ENCODE measurements at regions not wholly inside any gene's neighbourhood (a gene's known extent, or its start where the extent isn't known, plus 50 kb on each side); places are given as distances from the start of the nearest gene placed in this dataset.
"Not testable (repeated sequence)": the region's sequence is repeated elsewhere in the genome, so short reads cannot be mapped to it uniquely, and the experiment has no call there.

DNA sequence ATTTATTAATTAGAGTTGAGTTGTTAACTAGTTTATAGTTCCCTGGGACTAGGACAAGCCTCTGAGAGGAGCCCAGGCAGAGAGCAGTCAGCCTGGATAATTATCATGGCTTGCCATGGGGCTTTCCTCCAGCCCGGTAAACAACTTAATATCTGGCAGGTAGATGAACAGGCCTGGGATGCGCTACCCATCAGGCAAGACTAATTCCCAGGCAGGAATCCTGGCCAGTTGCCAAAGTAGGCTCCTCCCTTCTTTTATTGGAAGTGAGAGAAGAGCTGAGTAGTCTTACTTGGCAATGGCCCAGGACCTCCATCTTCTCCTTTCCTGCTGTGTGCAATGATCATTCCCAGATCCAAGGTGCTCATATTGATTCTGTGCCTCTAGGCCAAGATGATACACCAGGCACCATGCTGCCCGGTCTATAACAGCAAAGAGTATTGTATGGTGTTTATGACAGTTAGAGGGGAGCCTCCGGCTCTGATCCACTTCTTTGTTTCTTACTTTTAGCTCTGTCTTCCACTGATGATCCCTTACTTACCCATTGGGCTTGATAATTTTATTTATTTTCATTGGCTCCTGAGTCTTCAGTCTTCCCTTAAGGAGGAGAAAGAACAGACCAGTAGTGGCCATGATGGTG, 408.7 kb downstream of the REEP3 start:
- DNase-seq, result peak; percentile 19

DNA sequence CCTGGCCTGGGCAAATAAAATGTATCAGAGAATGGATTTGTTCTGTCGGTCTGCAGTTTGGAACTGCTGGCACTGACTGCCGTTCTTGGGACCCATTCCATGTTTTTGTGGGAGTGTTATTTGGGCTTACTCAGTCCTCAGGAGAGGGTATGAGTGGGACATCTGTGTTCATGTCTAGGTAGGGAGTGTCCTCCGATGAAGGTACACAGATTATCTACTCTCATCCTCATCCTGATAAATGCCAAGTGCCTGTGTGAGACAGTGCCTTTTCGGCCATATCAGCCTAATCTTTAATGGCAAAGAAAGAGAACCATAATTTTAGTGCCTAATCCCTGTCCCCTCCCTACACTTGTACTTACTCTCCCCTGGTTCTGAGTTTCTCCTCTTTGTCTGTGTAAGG, 409.4 kb downstream of the REEP3 start:
- DNase-seq, result no peak

DNA sequence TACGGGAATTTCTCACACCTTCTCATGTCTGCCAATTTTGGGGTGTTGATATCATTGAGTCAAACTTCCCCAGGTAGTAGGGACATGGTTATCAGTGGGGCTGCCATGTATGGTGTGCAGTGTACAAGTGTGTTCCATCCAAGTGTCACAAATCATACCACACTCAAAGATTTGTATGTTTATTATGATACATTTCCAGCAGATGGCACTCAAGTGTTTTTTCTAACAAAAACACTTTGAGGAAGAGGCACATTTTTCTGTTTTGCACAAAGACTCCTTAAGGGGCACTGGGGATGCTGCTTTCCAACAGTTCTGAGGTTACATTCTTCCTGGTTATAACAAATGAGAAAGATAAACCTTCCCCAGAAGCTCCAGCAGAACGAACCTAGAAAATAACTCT, 414.5 kb downstream of the REEP3 start:
- DNase-seq, result peak; percentile 21

- no peak for DNase-seq
Measured at GRCh38 chr10:63940277-63940922, 419.2 kb downstream of the REEP3 start.

DNA sequence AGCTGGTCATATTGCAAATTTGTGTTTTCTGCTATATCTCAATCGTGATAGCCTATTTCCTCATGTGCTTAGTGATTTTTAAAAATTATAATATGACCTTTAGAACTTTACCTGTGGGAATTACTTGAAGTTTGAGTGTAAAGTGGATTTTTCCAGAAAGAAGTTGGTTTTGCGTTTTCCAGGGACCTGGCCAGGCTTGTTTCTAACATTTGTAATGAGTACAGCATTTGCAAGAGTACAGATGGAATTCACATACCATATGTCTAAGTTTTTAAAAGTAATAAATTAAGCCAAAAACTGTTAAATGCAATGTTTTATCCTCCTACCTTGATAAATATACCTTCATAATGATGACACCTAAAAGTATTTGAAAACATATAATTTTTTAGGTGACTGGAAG, 443.2 kb downstream of the REEP3 start:
- DNase-seq, result no peak

DNA sequence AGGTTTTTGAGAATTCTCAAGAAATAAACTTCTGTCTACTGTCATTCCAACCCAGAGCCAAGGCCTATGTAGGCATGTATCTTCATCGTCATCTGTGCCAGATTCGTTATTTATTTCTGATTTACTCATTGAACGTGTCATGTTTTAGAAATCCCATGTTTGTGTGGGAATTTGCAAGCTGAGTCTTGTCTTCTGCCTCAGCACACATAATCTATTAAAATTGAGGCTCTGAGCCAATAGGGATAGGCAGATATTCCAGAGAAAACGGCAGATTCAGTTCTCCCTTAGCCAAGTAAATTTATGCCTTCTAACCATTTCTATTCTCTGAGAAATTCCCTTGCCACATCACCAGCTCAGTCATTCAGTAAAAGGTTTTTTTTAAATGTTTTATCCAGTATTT, 444.6 kb downstream of the REEP3 start:
- DNase-seq, result no peak

DNA sequence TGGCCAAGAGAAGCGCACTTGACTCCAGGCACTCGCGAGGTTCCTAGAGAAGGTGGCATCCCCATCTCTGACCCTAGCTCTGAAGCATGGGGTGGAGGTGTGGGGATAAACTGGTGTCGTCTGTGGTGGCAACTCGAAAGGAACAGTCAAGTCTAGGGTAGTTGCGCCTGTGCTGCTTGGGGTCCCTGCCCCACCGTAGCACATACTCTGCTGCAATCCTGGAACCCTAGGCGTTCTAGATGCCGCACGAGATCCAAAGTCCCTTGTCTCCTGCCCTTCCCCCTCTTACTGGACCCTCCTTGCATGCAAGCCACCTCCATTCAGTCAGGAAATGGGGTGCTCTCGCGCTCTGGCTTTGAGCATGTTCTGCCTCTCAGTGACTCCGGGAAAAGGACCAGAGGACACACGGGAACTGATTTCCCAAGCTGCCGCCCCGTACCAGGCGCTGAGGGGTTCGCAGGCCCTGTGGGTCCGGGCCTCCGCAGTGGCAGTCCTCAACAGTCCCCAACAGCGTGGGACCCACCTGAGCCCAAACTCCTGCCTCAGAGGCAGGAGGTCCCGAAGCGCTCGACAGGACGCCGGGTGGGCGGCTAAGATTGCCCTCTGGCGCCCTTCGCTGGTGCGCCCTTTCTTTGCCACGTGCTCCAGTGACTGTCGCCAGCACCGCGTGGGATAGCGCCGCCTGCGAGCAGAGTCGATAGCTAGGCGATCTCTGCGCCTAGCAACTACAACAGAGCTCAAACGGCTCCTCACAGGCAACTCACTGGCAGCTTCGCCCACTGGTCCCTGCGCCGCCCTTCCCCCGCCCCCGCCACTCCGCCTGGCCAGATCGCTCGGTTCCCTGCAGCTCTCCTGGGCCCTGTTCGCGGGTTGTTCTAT, 452.0 kb downstream of the REEP3 start:
- DNase-seq, result no peak

- peak; percentile 49 for DNase-seq
Measured at GRCh38 chr10:63976538-63976937, 455.3 kb downstream of the REEP3 start.

GRCh38 chr10:63977329-63977923, 456.2 kb downstream of the REEP3 start:
- DNase-seq, result peak; percentile 56

DNA sequence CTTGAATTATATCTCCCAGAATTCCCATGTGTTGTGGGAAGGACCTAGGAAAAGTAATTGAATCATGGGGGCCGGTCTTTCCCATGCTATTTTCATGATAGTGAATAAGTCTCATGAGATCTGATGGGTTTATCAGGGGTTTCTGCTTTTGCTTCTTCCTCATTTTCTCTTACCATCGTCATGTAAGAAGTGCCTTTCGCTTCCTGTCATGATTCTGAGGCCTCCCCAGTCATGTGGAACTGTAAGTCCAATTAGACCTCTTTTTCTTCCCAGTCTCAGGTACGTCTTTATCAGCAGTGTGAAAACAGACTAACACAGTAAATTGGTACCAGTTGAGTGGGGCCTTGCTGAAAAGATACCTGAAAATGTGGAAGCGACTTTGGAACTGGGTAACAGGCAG, 459.7 kb downstream of the REEP3 start:
- not testable (repeated sequence) for DNase-seq

DNA sequence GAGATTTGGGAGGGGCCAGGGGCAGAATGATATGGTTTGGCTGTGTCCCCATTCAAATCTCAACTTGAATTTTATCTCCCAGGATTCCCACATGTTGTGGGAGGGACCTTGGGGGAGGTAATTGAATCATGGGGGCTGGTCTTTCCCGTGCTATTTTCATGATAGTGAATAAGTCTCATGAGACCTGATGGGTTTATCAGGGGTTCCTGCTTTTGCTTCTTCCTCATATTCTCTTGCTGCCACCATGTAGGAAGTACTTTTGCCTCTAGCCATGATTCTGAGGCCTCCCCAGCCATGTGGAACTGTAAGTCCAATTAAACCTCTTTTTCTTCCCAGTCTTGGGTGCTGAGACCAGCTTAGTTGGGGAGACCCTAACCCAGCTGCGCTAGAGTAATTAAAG, 462.9 kb downstream of the REEP3 start:
- DNase-seq, result not testable (repeated sequence)

DNA sequence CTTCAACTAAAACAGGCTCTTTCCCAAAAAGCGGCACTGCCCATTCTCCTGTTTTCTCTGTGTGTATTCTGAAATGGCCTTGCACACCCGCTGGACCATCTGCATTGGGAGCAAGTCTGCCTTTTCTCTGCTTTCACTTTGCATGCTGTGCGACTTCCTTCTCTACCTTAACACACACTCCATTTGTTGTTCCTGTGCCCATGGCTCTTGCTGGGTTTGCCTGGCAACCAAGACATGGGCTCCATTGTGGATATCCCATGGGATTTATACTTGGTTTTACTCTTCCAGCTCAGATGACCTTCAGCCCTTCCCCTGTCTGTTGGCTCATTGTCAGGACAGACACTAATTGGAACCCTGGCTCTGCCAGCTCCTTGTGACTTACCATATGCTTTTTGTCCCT, 465.3 kb downstream of the REEP3 start:
- no peak for DNase-seq

DNA sequence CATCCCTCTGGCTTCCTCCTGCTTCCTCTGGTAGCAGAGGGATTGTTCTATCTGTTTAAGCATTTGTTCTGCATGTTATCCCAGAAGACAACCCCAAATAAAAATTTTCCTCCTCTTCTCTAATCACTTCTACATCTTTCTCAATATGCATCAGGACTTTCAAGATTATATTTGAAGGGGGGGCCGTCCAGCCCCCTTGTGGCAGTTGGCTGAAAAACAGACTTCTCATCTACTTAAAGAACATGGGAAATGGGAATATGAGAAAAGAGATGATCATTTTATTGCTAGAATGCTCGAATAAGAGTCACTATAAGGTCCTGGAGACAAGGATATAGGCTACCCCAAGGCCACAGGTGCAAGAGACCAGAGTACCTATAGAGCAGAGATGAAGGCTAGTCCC, 466.0 kb downstream of the REEP3 start:
- no peak for DNase-seq

GRCh38 chr10:63994371-63994770, 473.2 kb downstream of the REEP3 start:
- no peak for DNase-seq

- DNase-seq, result no peak
Measured at GRCh38 chr10:64007157-64007556, 486.0 kb downstream of the REEP3 start.

DNA sequence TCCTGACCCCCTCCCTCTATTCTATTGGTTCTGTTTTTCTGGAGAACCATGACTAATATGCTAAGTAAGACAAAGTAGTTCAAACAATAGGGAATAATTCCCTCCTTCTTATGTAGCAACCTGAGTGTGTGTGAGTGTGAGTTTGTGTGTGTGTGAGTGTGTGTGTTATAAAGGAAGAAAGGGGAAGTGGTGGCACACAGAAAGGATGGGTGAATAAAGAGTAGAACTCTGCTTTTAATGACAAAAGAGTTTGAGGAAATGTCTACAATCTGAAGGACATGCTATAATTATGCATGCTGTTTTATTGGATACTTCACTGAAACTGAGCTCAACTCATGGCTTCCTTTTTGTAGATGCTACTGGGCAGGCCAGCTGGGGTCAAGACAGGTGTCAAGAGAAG, 489.5 kb downstream of the REEP3 start:
- no peak for DNase-seq

DNA sequence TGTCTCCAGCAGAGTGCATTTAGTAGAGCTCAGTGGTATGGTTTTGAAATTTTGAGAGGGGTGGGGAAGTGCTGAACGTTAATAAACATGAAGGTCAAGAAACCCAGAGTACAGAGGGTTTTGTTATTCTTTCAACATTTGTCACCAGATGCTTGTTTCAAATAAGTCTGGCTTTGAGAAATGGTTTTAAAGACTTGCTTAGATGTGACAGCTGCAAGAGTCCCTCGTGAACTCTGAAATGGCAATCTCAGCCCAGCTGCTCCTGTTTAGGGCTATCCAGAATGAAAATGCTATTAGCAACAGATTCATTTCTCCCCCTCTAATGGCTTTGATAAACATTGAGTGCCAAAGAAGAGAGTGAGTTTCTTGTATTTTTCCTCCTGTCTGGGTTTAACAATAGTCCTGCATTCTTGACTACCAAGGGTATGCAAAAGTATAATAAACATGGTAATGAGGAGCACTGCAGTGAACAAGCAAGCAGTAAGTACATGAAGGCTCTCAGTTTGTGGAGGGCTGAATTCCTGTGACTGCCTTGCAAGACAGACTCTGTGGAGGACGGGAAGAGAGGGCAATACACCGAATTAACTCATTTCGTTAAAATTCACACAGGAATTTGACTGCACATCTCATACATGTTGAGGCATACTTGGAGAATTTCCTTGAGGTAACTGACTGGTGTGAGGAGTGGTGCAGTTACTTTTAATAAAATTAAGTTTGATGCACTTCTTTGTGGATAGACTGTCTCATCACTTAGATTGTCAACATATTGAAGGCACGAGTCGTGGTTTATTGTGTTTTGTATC, 490.9 kb downstream of the REEP3 start:
- no peak for DNase-seq

GRCh38 chr10:64014281-64014680, 493.1 kb downstream of the REEP3 start:
- DNase-seq, result no peak

GRCh38 chr10:64023926-64024470, 502.8 kb downstream of the REEP3 start:
- no peak for DNase-seq

GRCh38 chr10:64033711-64034110, 512.5 kb downstream of the REEP3 start:
- peak; percentile 37 for DNase-seq

DNA sequence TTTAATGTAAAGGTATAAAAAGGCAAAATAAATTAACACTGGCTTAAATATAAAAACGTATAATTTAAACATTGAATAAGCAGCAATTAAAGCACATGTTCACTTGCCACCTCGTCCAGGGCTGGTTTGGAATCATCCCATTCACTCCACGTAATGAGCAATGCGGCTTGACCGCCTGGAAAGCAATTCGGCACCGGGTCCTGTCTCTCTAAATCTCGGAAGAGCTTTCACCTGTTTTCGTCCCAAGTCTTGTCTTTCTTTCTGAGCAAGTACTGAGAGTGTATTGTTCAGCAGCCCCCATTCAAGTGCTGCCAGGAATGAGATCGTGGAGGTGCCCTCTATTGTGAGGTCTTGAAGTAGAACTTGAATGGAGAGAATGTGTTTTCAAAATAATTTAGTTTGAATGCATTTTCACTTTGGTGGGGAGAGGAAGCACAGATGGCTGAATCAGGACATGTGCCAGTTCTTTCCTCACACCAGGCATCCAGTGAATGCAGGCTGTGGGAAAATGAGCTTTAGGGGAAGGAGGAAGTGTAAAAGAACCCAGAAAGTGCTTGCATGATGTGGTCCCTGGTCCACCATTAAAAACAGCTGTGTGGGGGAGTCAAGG, 515.2 kb downstream of the REEP3 start:
- DNase-seq, result peak; percentile 46
